Activated CD8-positive, alpha-beta T cell treated with anti-CD3 and anti-CD28 coated beads for 36 hours (primary cell): ENCODE measurements at regions not wholly inside any gene's neighbourhood (a gene's known extent, or its start where the extent isn't known, plus 50 kb on each side); places are given as distances from the start of the nearest gene placed in this dataset.
"Not testable (repeated sequence)": the region's sequence is repeated elsewhere in the genome, so short reads cannot be mapped to it uniquely, and the experiment has no call there.

Experiments used
- ATAC-seq: fragments of 200-7000 bp; cut with Tn5 transposase; one replicate; pipeline ENCODE4 v1.10.0; 2021; ENCODE audit warnings: mild to moderate bottlenecking, moderate library complexity
- CTCF ChIA-PET: fragments of 350-600 bp; sonication (Branson Sonifier 250); formaldehyde crosslinking; loops from one replicate; lab custom pipeline; 2021; ENCODE audit warnings: antibody characterized with exemption; lab: Charles Lee
- POLR2A ChIA-PET: fragments of 350-600 bp; sonication (Branson Sonifier 250); formaldehyde crosslinking; loops from one replicate; lab custom pipeline; 2021; ENCODE audit warnings: antibody characterized with exemption; lab: Charles Lee
- DNase-seq: peaks from one replicate; pipeline ENCODE4 v3.0.0-alpha.2; 2020
- H3K27ac Mint-ChIP-seq: one replicate; pipeline ENCODE4 v1.8.0; 2021; ENCODE audit warnings: mild to moderate bottlenecking, mixed read lengths
- H3K27me3 Mint-ChIP-seq: one replicate; pipeline ENCODE4 v1.8.0; 2021; ENCODE audit warnings: mixed read lengths
- H3K36me3 Mint-ChIP-seq: one replicate; pipeline ENCODE4 v1.8.0; 2021; ENCODE audit warnings: low read depth, mixed read lengths
- H3K4me1 Mint-ChIP-seq: one replicate; pipeline ENCODE4 v1.8.0; 2021; ENCODE audit warnings: low read depth, mixed read lengths
- H3K4me3 Mint-ChIP-seq: one replicate; pipeline ENCODE4 v1.8.0; 2021; ENCODE audit warnings: mild to moderate bottlenecking, moderate library complexity, mixed read lengths
- H3K9me3 Mint-ChIP-seq: one replicate; pipeline ENCODE4 v1.8.0; 2021; ENCODE audit warnings: mixed read lengths
- intact Hi-C: fragments of 100-400 bp; cut with micrococcal nuclease; formaldehyde crosslinking; loops from one replicate; pipeline ENCODE4 v1.10.0; 2022
- TF ChIP-seq, protein P1 (sequence below): fragments of 200-600 bp; IDR thresholded peaks from one replicate; pipeline ENCODE4 v1.8.0; 2022; ENCODE audit warnings: antibody characterized with exemption, mild to moderate bottlenecking

DNA sequence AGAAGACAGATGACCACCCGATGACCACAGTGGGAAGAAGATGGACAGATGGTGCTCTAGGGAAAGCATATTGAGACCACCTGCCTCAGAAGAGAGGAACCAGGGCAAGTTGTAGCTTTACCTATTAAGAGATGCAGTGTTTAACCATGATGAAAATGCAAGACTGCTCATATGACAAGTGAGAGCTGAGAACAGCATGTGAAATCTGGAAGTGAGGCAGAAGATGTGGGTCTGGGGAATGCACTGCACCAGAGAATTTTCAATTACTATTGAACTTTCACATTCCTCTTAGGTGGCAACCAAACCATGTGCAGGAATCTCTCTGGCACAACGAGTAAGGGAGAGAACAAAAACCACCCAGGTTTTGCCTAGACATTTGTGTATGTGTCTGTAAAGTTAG, 184.8 kb upstream of the CRIM1 start:
- Mint-ChIP-seq H3K36me3 (no peaks in the 10 kb centered on the region), H3K9me3 (no peaks in the 10 kb centered on the region), H3K4me3 (no peak overlapping the region), H3K4me1 (peaks cover 2% of the 10 kb centered on the region), H3K27ac (no peak overlapping the region), H3K27me3 (no peaks in the 10 kb centered on the region)
- ChIA-PET POLR2A (interaction anchor here (0.9 kb wide), 1 partner anchor 24 kb away, joined by 3 read pairs; no protein-coding TSS in a partner anchor), CTCF (no interaction called here)
- no peak for ATAC-seq
- no peak for DNase-seq
- TF ChIP-seq, protein P1, sequence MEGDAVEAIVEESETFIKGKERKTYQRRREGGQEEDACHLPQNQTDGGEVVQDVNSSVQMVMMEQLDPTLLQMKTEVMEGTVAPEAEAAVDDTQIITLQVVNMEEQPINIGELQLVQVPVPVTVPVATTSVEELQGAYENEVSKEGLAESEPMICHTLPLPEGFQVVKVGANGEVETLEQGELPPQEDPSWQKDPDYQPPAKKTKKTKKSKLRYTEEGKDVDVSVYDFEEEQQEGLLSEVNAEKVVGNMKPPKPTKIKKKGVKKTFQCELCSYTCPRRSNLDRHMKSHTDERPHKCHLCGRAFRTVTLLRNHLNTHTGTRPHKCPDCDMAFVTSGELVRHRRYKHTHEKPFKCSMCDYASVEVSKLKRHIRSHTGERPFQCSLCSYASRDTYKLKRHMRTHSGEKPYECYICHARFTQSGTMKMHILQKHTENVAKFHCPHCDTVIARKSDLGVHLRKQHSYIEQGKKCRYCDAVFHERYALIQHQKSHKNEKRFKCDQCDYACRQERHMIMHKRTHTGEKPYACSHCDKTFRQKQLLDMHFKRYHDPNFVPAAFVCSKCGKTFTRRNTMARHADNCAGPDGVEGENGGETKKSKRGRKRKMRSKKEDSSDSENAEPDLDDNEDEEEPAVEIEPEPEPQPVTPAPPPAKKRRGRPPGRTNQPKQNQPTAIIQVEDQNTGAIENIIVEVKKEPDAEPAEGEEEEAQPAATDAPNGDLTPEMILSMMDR = no peak
- intact Hi-C loops = no loop called here

DNA sequence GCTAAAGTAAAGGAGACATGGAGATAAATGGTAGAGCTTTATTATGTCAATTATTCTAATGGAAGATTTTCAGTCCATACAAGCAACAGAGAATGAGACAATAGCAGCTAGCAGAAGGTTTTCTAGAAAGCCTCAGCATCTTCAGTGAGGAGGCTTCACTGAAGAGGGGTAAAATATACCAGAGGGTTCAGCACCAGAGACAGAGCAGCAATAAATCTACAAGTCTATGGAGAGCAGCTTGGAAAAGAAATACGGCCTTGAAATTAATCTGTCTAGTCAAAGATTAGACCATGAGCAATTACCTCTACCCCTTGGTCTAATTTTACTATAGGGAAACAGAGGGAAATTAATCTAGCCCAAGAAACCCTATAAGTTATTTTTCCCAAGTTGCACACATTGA, 185.7 kb upstream of the CRIM1 start:
- ChIA-PET POLR2A (no interaction called here), CTCF (no interaction called here)
- Mint-ChIP-seq H3K36me3 (no peaks in the 10 kb centered on the region), H3K4me1 (peaks cover 2% of the 10 kb centered on the region), H3K27me3 (no peaks in the 10 kb centered on the region), H3K4me3 (no peak overlapping the region), H3K9me3 (no peaks in the 10 kb centered on the region), H3K27ac (no peak overlapping the region)
- TF ChIP-seq, protein P1 = no peak
- intact Hi-C loops = no loop called here
- ATAC-seq = no peak
- no peak for DNase-seq

DNA sequence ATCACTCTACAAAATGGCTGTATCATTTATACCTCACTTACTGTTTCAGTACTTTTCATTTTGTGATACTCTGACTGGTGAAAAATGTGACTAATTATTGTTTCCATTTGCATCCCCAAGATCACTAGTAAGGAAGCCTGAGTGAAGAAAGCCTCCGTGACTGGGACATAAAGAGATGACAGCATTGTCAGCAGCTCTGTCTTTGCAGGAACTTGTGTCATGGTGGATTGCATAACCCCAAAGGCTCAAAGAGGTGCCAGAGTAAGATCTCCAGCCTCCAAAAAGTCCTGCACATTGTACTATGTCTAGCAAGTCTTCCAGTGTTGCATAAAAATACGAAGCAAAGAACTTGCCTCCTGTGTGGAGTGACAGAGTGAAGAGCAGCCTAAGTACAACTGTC, 187.5 kb upstream of the CRIM1 start:
- DNase-seq = no peak
- H3K27me3 Mint-ChIP-seq = no peaks in the 10 kb centered on the region
- ChIA-PET POLR2A (no interaction called here), CTCF (no interaction called here)
- H3K36me3 Mint-ChIP-seq = no peaks in the 10 kb centered on the region
- H3K4me1 Mint-ChIP-seq = peaks cover 2% of the 10 kb centered on the region
- H3K4me3 Mint-ChIP-seq = no peak overlapping the region
- ATAC-seq = no peak
- TF ChIP-seq, protein P1 = no peak
- intact Hi-C loops = no loop called here
- no peaks in the 10 kb centered on the region for H3K9me3 Mint-ChIP-seq
- H3K27ac Mint-ChIP-seq = no peak overlapping the region

DNA sequence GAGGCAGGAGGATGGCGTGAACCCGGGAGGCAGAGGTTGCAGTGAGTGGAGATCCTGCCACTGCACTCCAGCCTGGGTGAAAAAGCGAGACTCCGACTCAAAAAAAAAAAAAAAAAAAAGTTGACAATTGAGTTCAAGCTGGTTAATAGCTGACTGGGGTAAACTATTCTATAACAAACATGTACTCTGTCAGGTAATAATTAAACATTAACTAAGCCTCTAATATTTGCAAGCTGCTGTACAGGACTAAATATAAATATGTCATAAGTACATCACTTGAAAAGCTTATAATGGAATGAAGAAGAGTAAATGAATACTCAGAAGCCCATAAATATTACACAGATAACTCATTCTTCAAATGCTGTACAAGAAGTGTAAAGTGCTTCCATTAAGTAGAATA, 190.4 kb upstream of the CRIM1 start:
- Mint-ChIP-seq H3K27ac (no peak overlapping the region), H3K36me3 (no peaks in the 10 kb centered on the region), H3K27me3 (no peaks in the 10 kb centered on the region), H3K4me3 (no peak overlapping the region), H3K4me1 (no peaks in the 10 kb centered on the region), H3K9me3 (no peaks in the 10 kb centered on the region)
- ChIA-PET POLR2A (no interaction called here), CTCF (no interaction called here)
- ATAC-seq = no peak
- intact Hi-C loops = no loop called here
- no peak for DNase-seq
- TF ChIP-seq, protein P1 = no peak

DNA sequence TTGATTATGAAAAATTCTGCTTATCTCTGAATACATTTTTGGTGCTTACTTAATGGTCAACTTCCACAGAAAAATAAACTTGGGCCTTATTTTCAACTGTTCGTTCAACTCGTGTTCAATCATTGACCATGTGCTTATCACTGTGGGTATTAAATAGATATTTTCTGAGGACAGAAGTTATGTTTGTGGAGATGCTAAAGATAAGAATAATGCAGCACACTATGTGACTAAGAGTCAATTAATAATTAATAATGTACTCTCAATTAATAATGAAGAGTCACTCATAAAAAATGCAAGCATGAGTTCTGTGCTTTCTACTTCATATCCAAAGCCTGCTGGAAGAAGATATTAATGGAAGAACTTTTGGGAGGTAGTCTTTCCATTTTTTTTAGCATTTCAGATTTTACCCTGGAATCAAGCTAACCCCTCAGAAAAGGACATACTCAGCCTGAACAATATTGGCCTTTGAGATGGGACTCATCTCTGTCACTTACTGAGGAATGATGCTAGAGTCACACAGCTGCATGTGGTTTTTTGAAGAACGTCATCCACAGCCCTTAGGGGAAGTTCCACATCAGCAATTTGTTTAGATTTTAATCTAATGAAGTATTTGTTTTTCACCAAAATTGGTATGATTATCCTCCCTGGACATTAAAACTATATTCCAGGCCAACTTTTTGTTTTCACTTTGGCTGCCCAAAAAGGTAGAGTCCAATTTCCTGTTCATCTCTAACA, 191.9 kb upstream of the CRIM1 start:
- Mint-ChIP-seq H3K4me3 (no peak overlapping the region), H3K27me3 (no peaks in the 10 kb centered on the region), H3K27ac (no peak overlapping the region), H3K4me1 (no peaks in the 10 kb centered on the region), H3K36me3 (no peaks in the 10 kb centered on the region), H3K9me3 (no peaks in the 10 kb centered on the region)
- CTCF ChIA-PET = no interaction called here
- DNase-seq = no peak
- no peak for ATAC-seq
- intact Hi-C loops = no loop called here
- POLR2A ChIA-PET = no interaction called here
- TF ChIP-seq, protein P1 = no peak

DNA sequence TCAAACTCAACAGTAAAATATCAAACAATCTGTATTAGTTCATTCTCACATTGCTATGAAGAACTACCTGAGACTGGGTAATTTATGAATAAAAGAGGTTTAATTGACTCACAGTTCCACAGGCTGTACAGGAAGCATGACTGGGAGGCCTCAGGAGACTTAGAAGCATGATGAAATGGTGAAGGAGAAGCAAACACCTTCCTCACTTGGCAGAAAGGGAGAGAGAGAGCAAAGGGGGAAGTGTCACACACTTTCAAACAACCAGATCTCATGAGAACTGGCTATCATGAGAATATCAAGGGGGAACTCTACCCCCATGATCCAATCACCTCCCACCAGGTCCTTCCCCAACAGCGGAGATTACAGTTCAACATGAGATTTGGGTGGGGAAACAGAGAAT, 198.5 kb upstream of the CRIM1 start:
- H3K27me3 Mint-ChIP-seq, H3K9me3 Mint-ChIP-seq, H3K4me1 Mint-ChIP-seq, H3K4me3 Mint-ChIP-seq, ATAC-seq, H3K27ac Mint-ChIP-seq, CTCF ChIA-PET, POLR2A ChIA-PET, intact Hi-C loops, DNase-seq, H3K36me3 Mint-ChIP-seq: not testable (repeated sequence)
